Fibroblast of lung (primary cell): ENCODE measurements at regions not wholly inside any gene's neighbourhood (a gene's known extent, or its start where the extent isn't known, plus 50 kb on each side); places are given as distances from the start of the nearest gene placed in this dataset.

ENCODE experiments used
- DNase-seq, 2 donors: peaks; one replicate each; pipeline versions ENCODE4 v3.0.0 to v3.0.0-alpha.2; 2010; ENCODE audit warnings: low read depth in 2 of 2
- H2AFZ ChIP-seq: 2 replicates; pipeline ENCODE4 v1.5.1; 2012; ENCODE audit warnings: low read length, control low read depth, inconsistent platforms
- H3K27ac ChIP-seq: 2 replicates; pipeline ENCODE4 v1.5.1; 2011; ENCODE audit warnings: low read length, control low read depth; ENCODE audit not compliant: insufficient read depth
- H3K27me3 ChIP-seq: 2 replicates; pipeline ENCODE4 v1.5.1; 2011; ENCODE audit warnings: mild to moderate bottlenecking, low read length; ENCODE audit not compliant: control insufficient read depth, insufficient read depth
- H3K36me3 ChIP-seq: 2 replicates; pipeline ENCODE4 v1.5.1; 2011; ENCODE audit warnings: low read length; ENCODE audit not compliant: control insufficient read depth, insufficient read depth
- H3K4me1 ChIP-seq: 2 replicates; pipeline ENCODE4 v1.5.1; 2011; ENCODE audit warnings: low read length; ENCODE audit not compliant: control insufficient read depth, insufficient read depth; ENCODE audit errors: extremely low read depth
- H3K4me2 ChIP-seq: 2 replicates; pipeline ENCODE4 v1.5.1; 2011; ENCODE audit warnings: low read length, control low read depth; ENCODE audit not compliant: insufficient read depth; ENCODE audit errors: extremely low read depth
- H3K4me3 ChIP-seq, 4 experiments: fragments of 200-600 bp in 1 of 4; sonication (generic) in 1 of 4; replicated peaks in 1 of 4; 2 replicates each; pipeline ENCODE4 v1.5.1; 2011 to 2016; ENCODE audit warnings: low read length in 4 of 4, low read depth in 3 of 4, mild to moderate bottlenecking in 3 of 4, control low read depth in 2 of 4, inconsistent platforms in 1 of 4, mixed read lengths in 1 of 4; ENCODE audit not compliant: insufficient read depth in 1 of 4; ENCODE audit errors: control extremely low read depth in 1 of 4
- H3K79me2 ChIP-seq: 2 replicates; pipeline ENCODE4 v1.5.1; 2012; ENCODE audit warnings: mild to moderate bottlenecking, low read length, inconsistent platforms; ENCODE audit not compliant: control insufficient read depth, insufficient read depth
- H3K9ac ChIP-seq: 2 replicates; pipeline ENCODE4 v1.5.1; 2011; ENCODE audit warnings: mild to moderate bottlenecking, low read length, control low read depth; ENCODE audit not compliant: insufficient read depth
- H3K9me3 ChIP-seq: 2 replicates; pipeline ENCODE4 v1.5.1; 2012; ENCODE audit warnings: low read depth, low read length; ENCODE audit not compliant: control insufficient read depth, insufficient read depth
- H4K20me1 ChIP-seq: 2 replicates; pipeline ENCODE4 v1.5.1; 2011; ENCODE audit warnings: low read length; ENCODE audit not compliant: control insufficient read depth, insufficient read depth; ENCODE audit errors: extremely low read depth
- CTCF ChIP-seq, 2 donors: IDR thresholded peaks in 1 of 2; conservative IDR thresholded peaks in 1 of 2; 1 replicate in 1 of 2; 2 replicates in 1 of 2; pipeline ENCODE4 v1.5.1; 2011 to 2012; ENCODE audit warnings: low read length in 2 of 2, control low read depth in 1 of 2, inconsistent platforms in 1 of 2, low read depth in 1 of 2, mild to moderate bottlenecking in 1 of 2
- EZH2 ChIP-seq: IDR thresholded peaks from 2 replicates; pipeline ENCODE4 v1.5.1; 2012; ENCODE audit warnings: low read length, control low read depth, mild to moderate bottlenecking; ENCODE audit errors: missing control alignments

DNA sequence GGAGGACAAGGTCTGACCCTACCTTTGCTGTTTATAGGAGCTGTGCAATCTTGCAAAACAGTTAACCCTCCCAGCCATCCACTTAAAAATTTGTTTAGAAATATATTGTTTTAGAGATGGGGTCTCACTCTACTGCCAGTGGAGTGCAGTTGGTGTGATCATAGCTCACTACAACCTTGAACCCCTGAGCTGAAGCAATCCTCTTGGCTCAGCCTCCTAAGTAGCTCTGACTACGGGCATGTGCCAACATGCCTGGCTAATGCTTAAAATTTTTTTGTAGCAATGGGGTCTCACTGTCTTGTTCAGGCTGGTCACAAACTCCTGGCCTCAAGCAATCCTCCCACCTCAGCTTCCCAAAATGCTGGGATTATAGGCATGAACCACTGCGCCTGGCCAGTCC is 120.2 kb upstream of the PJA2 start:
- Histone ChIP-seq H2AFZ (no peak overlapping the region), H3K79me2 (no peaks in the 10 kb centered on the region), H3K4me1 (no peaks in the 10 kb centered on the region), H3K36me3 (no peaks in the 10 kb centered on the region), H3K27me3 (no peaks in the 10 kb centered on the region), H3K27ac (no peak overlapping the region), H3K9ac (no peak overlapping the region), H3K9me3 (no peaks in the 10 kb centered on the region), H4K20me1 (no peaks in the 10 kb centered on the region), H3K4me3 (no peak overlapping the region), H3K4me2 (no peak overlapping the region)
- DNase-seq: no peak
- TF ChIP-seq EZH2 (no peak), CTCF (conservative IDR thresholded peaks at IDR 0.05 in 1 of 2, IDR thresholded peaks at IDR 0.05 in 1 of 2; ENCODE audit: low read depth in 1 of 2, low read length in 2 of 2) (no peak)

GRCh38 chr5:109529520-109529919 is 119.7 kb upstream of the PJA2 start:
- TF ChIP-seq CTCF (conservative IDR thresholded peaks at IDR 0.05 in 1 of 2, IDR thresholded peaks at IDR 0.05 in 1 of 2; ENCODE audit: low read depth in 1 of 2, low read length in 2 of 2): no peak
- TF ChIP-seq EZH2: no peak
- H3K36me3 ChIP-seq: no peaks in the 10 kb centered on the region
- H3K79me2 ChIP-seq: no peaks in the 10 kb centered on the region
- no peak overlapping the region for H3K4me3 ChIP-seq
- H3K27ac ChIP-seq: no peak overlapping the region
- H2AFZ ChIP-seq: no peak overlapping the region
- H3K4me1 ChIP-seq: no peaks in the 10 kb centered on the region
- H3K27me3 ChIP-seq: no peaks in the 10 kb centered on the region
- DNase-seq: peak; percentile 66
- no peak overlapping the region for H3K9ac ChIP-seq
- no peaks in the 10 kb centered on the region for H4K20me1 ChIP-seq
- H3K4me2 ChIP-seq: no peak overlapping the region
- no peaks in the 10 kb centered on the region for H3K9me3 ChIP-seq

DNA sequence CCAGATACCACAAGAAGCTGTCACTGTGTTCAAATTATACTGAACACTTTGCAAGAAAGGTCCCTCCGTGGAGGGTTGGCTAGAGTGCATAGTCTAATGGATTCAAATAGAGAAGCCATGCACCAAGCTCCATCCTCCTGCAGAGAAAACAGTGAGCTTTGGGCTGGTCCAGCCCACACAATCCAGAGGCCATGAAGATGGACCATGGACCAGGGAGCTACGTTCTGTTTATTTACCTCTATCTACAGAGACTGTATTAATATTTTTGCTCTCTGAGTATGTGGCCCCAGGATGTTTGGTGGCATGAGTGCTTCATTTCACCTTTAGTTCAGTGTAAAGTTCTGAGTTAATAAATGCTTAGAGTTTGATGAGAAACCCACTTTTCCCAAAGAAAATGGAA is 114.8 kb upstream of the PJA2 start:
- H3K27ac ChIP-seq: no peak overlapping the region
- H3K36me3 ChIP-seq: no peaks in the 10 kb centered on the region
- H3K4me2 ChIP-seq: no peak overlapping the region
- no peaks in the 10 kb centered on the region for H3K27me3 ChIP-seq
- no peaks in the 10 kb centered on the region for H3K9me3 ChIP-seq
- no peak overlapping the region for H3K4me3 ChIP-seq
- H3K79me2 ChIP-seq: no peaks in the 10 kb centered on the region
- no peaks in the 10 kb centered on the region for H3K4me1 ChIP-seq
- no peak overlapping the region for H3K9ac ChIP-seq
- TF ChIP-seq EZH2 (no peak), CTCF (conservative IDR thresholded peaks at IDR 0.05 in 1 of 2, IDR thresholded peaks at IDR 0.05 in 1 of 2; ENCODE audit: low read depth in 1 of 2, low read length in 2 of 2) (no peak)
- no peak for DNase-seq
- no peak overlapping the region for H2AFZ ChIP-seq
- H4K20me1 ChIP-seq: no peaks in the 10 kb centered on the region
